ENCODE measurements at regions not wholly inside any gene's neighbourhood (a gene's known extent, or its start where the extent isn't known, plus 50 kb on each side); places are given as distances from the start of the nearest gene placed in this dataset.

- H3K4me1 ChIP-seq (ENCODE audit: control insufficient read depth in 3 of 3, insufficient read depth in 3 of 3, low read length in 3 of 3) = no peaks in the 10 kb centered on the region
These were observed 346.1 kb downstream of the IRS2 start for GRCh38 chr13:109440320-109440719.

GRCh38 chr13:109439813-109440212 lies 346.6 kb downstream of the IRS2 start:
- Histone ChIP-seq H3K4me1 (ENCODE audit: control insufficient read depth in 3 of 3, insufficient read depth in 3 of 3, low read length in 3 of 3) (no peaks in the 10 kb centered on the region), H3K9ac (ENCODE audit: low read depth in 1 of 3, low read length in 3 of 3) (no peak overlapping the region), H3K9me3 (ENCODE audit: control insufficient read depth in 3 of 3, low read length in 3 of 3) (no peaks in the 10 kb centered on the region), H3K36me3 (ENCODE audit: control insufficient read depth in 3 of 3, insufficient read depth in 3 of 3, low read length in 3 of 3) (no peaks in the 10 kb centered on the region), H3K27ac (ENCODE audit: low read depth, low read length) (no peak overlapping the region), H3K27me3 (ENCODE audit: control insufficient read depth in 3 of 3, insufficient read depth in 3 of 3, low read length in 3 of 3) (no peaks in the 10 kb centered on the region), H3K4me3 (ENCODE audit: low read length in 3 of 3) (no peak overlapping the region)

More at GRCh38 chr13:109440320-109440719, 346.1 kb downstream of the IRS2 start:
- H3K4me3 ChIP-seq (ENCODE audit: low read length in 3 of 3) = no peak overlapping the region
- H3K9me3 ChIP-seq (ENCODE audit: control insufficient read depth in 3 of 3, low read length in 3 of 3) = no peaks in the 10 kb centered on the region
- no peaks in the 10 kb centered on the region for H3K27me3 ChIP-seq (ENCODE audit: control insufficient read depth in 3 of 3, insufficient read depth in 3 of 3, low read length in 3 of 3)
- no peaks in the 10 kb centered on the region for H3K36me3 ChIP-seq (ENCODE audit: control insufficient read depth in 3 of 3, insufficient read depth in 3 of 3, low read length in 3 of 3)
- H3K27ac ChIP-seq (ENCODE audit: low read depth, low read length) = no peak overlapping the region
- no peak overlapping the region for H3K9ac ChIP-seq (ENCODE audit: low read depth in 1 of 3, low read length in 3 of 3)

DNA sequence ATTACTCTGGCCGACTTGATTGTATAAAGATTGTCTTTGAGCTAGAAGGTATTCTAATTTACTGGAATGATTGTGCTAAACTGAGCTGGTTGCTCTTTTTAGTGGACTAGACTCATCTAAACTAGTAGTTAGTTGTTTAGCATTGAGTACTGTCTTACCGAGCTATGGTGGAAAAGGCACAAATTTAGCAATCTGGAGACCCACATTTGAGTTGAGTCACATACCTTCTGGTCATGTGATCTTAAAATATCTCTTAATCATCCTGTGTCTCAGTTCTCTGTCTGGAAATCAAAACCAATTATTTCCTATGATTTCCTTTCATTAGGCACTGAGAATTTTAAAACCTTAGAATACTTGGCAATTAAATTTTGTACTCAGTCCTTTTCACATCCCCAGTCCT lies 349.5 kb downstream of the IRS2 start:
- no peaks in the 10 kb centered on the region for H3K36me3 ChIP-seq (ENCODE audit: control insufficient read depth in 3 of 3, insufficient read depth in 3 of 3, low read length in 3 of 3)
- no peak overlapping the region for H3K4me3 ChIP-seq (ENCODE audit: low read length in 3 of 3)
- H3K9me3 ChIP-seq (ENCODE audit: control insufficient read depth in 3 of 3, low read length in 3 of 3) = no peaks in the 10 kb centered on the region
- H3K27me3 ChIP-seq (ENCODE audit: control insufficient read depth in 3 of 3, insufficient read depth in 3 of 3, low read length in 3 of 3) = no peaks in the 10 kb centered on the region
- no peaks in the 10 kb centered on the region for H3K4me1 ChIP-seq (ENCODE audit: control insufficient read depth in 3 of 3, insufficient read depth in 3 of 3, low read length in 3 of 3)
- no peak overlapping the region for H3K27ac ChIP-seq (ENCODE audit: low read depth, low read length)
- H3K9ac ChIP-seq (ENCODE audit: low read depth in 1 of 3, low read length in 3 of 3) = no peak overlapping the region

- no peaks in the 10 kb centered on the region for H3K27me3 ChIP-seq (ENCODE audit: control insufficient read depth in 3 of 3, insufficient read depth in 3 of 3, low read length in 3 of 3)
- H3K4me1 ChIP-seq (ENCODE audit: control insufficient read depth in 3 of 3, insufficient read depth in 3 of 3, low read length in 3 of 3) = no peaks in the 10 kb centered on the region
- H3K9me3 ChIP-seq (ENCODE audit: control insufficient read depth in 3 of 3, low read length in 3 of 3) = no peaks in the 10 kb centered on the region
- H3K4me3 ChIP-seq (ENCODE audit: low read length in 3 of 3) = no peak overlapping the region
- no peaks in the 10 kb centered on the region for H3K36me3 ChIP-seq (ENCODE audit: control insufficient read depth in 3 of 3, insufficient read depth in 3 of 3, low read length in 3 of 3)
- no peak overlapping the region for H3K9ac ChIP-seq (ENCODE audit: low read depth in 1 of 3, low read length in 3 of 3)
- H3K27ac ChIP-seq (ENCODE audit: low read depth, low read length) = no peak overlapping the region
These were observed 350.2 kb downstream of the IRS2 start for GRCh38 chr13:109436055-109436622.

GRCh38 chr13:109431217-109431616 lies 355.2 kb downstream of the IRS2 start:
- Histone ChIP-seq H3K9me3 (ENCODE audit: control insufficient read depth in 3 of 3, low read length in 3 of 3) (no peaks in the 10 kb centered on the region), H3K36me3 (ENCODE audit: control insufficient read depth in 3 of 3, insufficient read depth in 3 of 3, low read length in 3 of 3) (no peaks in the 10 kb centered on the region), H3K27ac (ENCODE audit: low read depth, low read length) (no peak overlapping the region), H3K27me3 (ENCODE audit: control insufficient read depth in 3 of 3, insufficient read depth in 3 of 3, low read length in 3 of 3) (no peaks in the 10 kb centered on the region), H3K4me3 (ENCODE audit: low read length in 3 of 3) (no peak overlapping the region), H3K4me1 (ENCODE audit: control insufficient read depth in 3 of 3, insufficient read depth in 3 of 3, low read length in 3 of 3) (no peaks in the 10 kb centered on the region), H3K9ac (ENCODE audit: low read depth in 1 of 3, low read length in 3 of 3) (no peak overlapping the region)

DNA sequence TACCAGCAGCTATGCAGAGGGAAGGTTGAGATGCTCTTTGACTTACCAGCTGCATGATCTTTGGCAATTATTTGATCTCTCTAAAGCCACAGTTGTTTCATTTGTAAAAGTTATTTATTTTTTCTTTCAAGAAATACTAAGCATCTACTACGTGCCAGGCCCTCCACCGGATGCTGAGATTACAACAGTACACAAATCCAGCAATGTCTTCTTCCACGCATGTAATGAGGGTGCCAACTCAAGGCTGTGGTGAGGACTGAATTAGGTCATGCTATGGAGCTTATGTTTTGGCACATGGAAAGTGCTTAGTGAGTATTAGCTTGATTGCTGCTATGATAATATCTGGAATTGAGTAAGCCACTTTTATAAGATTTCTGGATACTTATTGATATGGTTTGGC lies 358.2 kb downstream of the IRS2 start:
- Histone ChIP-seq H3K36me3 (ENCODE audit: control insufficient read depth in 3 of 3, insufficient read depth in 3 of 3, low read length in 3 of 3) (no peaks in the 10 kb centered on the region), H3K4me3 (ENCODE audit: low read length in 3 of 3) (no peak overlapping the region), H3K9ac (ENCODE audit: low read depth in 1 of 3, low read length in 3 of 3) (no peak overlapping the region), H3K27me3 (ENCODE audit: control insufficient read depth in 3 of 3, insufficient read depth in 3 of 3, low read length in 3 of 3) (no peaks in the 10 kb centered on the region), H3K4me1 (ENCODE audit: control insufficient read depth in 3 of 3, insufficient read depth in 3 of 3, low read length in 3 of 3) (no peaks in the 10 kb centered on the region), H3K27ac (ENCODE audit: low read depth, low read length) (no peak overlapping the region), H3K9me3 (ENCODE audit: control insufficient read depth in 3 of 3, low read length in 3 of 3) (no peaks in the 10 kb centered on the region)

GRCh38 chr13:109427695-109428094 lies 358.7 kb downstream of the IRS2 start:
- H3K4me1 ChIP-seq (ENCODE audit: control insufficient read depth in 3 of 3, insufficient read depth in 3 of 3, low read length in 3 of 3) = no peaks in the 10 kb centered on the region
- no peaks in the 10 kb centered on the region for H3K36me3 ChIP-seq (ENCODE audit: control insufficient read depth in 3 of 3, insufficient read depth in 3 of 3, low read length in 3 of 3)
- H3K27me3 ChIP-seq (ENCODE audit: control insufficient read depth in 3 of 3, insufficient read depth in 3 of 3, low read length in 3 of 3) = no peaks in the 10 kb centered on the region
- no peak overlapping the region for H3K9ac ChIP-seq (ENCODE audit: low read depth in 1 of 3, low read length in 3 of 3)
- no peaks in the 10 kb centered on the region for H3K9me3 ChIP-seq (ENCODE audit: control insufficient read depth in 3 of 3, low read length in 3 of 3)
- no peak overlapping the region for H3K27ac ChIP-seq (ENCODE audit: low read depth, low read length)
- no peak overlapping the region for H3K4me3 ChIP-seq (ENCODE audit: low read length in 3 of 3)

DNA sequence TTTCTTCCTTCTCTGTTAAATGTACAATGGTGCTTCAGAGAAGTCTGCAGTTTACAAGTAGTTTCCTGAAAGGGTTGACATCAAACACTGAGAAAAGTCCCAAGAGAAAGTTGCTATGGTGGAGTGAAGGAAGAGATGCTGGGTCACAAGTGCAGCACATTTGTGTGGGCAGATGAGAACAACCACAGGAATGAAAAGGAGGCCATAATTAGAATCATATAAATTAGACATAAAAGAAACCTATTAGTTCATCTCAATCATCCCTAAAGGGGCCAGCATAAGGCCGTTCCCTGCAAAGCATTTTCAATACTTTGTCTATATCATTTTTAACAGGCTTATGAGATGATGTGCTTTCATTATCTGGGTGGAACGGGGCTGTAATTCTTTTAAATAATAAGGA lies 359.2 kb downstream of the IRS2 start:
- Histone ChIP-seq H3K4me3 (ENCODE audit: low read length in 3 of 3) (no peak overlapping the region), H3K4me1 (ENCODE audit: control insufficient read depth in 3 of 3, insufficient read depth in 3 of 3, low read length in 3 of 3) (no peaks in the 10 kb centered on the region), H3K9ac (ENCODE audit: low read depth in 1 of 3, low read length in 3 of 3) (no peak overlapping the region), H3K27ac (ENCODE audit: low read depth, low read length) (no peak overlapping the region), H3K9me3 (ENCODE audit: control insufficient read depth in 3 of 3, low read length in 3 of 3) (no peaks in the 10 kb centered on the region), H3K36me3 (ENCODE audit: control insufficient read depth in 3 of 3, insufficient read depth in 3 of 3, low read length in 3 of 3) (no peaks in the 10 kb centered on the region), H3K27me3 (ENCODE audit: control insufficient read depth in 3 of 3, insufficient read depth in 3 of 3, low read length in 3 of 3) (no peaks in the 10 kb centered on the region)

DNA sequence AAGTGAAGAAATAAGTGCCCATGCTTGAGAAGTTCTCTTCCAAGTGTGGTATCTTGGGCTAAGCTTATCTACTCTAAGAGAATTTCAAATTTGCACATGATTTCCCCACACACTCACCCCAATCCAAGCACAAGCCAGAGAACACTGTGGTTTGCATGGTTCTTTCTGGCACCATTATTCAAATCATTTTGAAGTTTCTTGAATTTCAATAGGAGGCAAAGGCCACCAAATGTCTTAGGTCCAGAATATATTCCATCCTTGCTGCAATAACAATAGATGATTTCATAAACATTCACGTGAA lies 359.7 kb downstream of the IRS2 start:
- Histone ChIP-seq H3K9me3 (ENCODE audit: control insufficient read depth in 3 of 3, low read length in 3 of 3) (no peaks in the 10 kb centered on the region), H3K27me3 (ENCODE audit: control insufficient read depth in 3 of 3, insufficient read depth in 3 of 3, low read length in 3 of 3) (no peaks in the 10 kb centered on the region), H3K36me3 (ENCODE audit: control insufficient read depth in 3 of 3, insufficient read depth in 3 of 3, low read length in 3 of 3) (no peaks in the 10 kb centered on the region), H3K9ac (ENCODE audit: low read depth in 1 of 3, low read length in 3 of 3) (no peak overlapping the region), H3K4me1 (ENCODE audit: control insufficient read depth in 3 of 3, insufficient read depth in 3 of 3, low read length in 3 of 3) (no peaks in the 10 kb centered on the region), H3K27ac (ENCODE audit: low read depth, low read length) (no peak overlapping the region), H3K4me3 (ENCODE audit: low read length in 3 of 3) (no peak overlapping the region)

- H3K36me3 ChIP-seq (ENCODE audit: control insufficient read depth in 3 of 3, insufficient read depth in 3 of 3, low read length in 3 of 3) = no peaks in the 10 kb centered on the region
- H3K9me3 ChIP-seq (ENCODE audit: control insufficient read depth in 3 of 3, low read length in 3 of 3) = no peaks in the 10 kb centered on the region
- no peaks in the 10 kb centered on the region for H3K4me1 ChIP-seq (ENCODE audit: control insufficient read depth in 3 of 3, insufficient read depth in 3 of 3, low read length in 3 of 3)
- no peak overlapping the region for H3K27ac ChIP-seq (ENCODE audit: low read depth, low read length)
- no peak overlapping the region for H3K4me3 ChIP-seq (ENCODE audit: low read length in 3 of 3)
- no peaks in the 10 kb centered on the region for H3K27me3 ChIP-seq (ENCODE audit: control insufficient read depth in 3 of 3, insufficient read depth in 3 of 3, low read length in 3 of 3)
- H3K9ac ChIP-seq (ENCODE audit: low read depth in 1 of 3, low read length in 3 of 3) = no peak overlapping the region
These were observed 360.3 kb downstream of the IRS2 start for GRCh38 chr13:109425821-109426689.

All from skeletal muscle tissue (tissue), 3 donors.